Stomach (tissue), 4 donors: ENCODE measurements at regions not wholly inside any gene's neighbourhood (a gene's known extent, or its start where the extent isn't known, plus 50 kb on each side); places are given as distances from the start of the nearest gene placed in this dataset.

Experiments used
- EP300 ChIP-seq: sonication (generic); formaldehyde crosslinking; IDR thresholded peaks from one replicate; pipeline ENCODE4 v1.6.1; 2017; ENCODE audit warnings: antibody characterized with exemption
- POLR2A ChIP-seq, 4 donors: fragments of 450-650 bp; IDR thresholded peaks; one replicate each; pipeline ENCODE4 v1.6.1; 2016; ENCODE audit warnings: antibody characterized with exemption in 4 of 4, control low read depth in 2 of 4, mild to moderate bottlenecking in 1 of 4, moderate library complexity in 1 of 4
- POLR2AphosphoS5 ChIP-seq, 3 donors: sonication (generic); formaldehyde crosslinking; IDR thresholded peaks; one replicate each; pipeline ENCODE4 v1.6.1; 2016; ENCODE audit warnings: antibody characterized with exemption in 3 of 3
- TF ChIP-seq, protein P1 (sequence below), 7 experiments: fragments of 450-650 bp in 4 of 7; fragments of 200-600 bp in 3 of 7; sonication (generic) in 3 of 7; IDR thresholded peaks; one replicate each; pipeline ENCODE4 v1.5.1; 2016 to 2019; ENCODE audit warnings: antibody characterized with exemption in 7 of 7, control low read depth in 2 of 7, mild to moderate bottlenecking in 1 of 7

DNA sequence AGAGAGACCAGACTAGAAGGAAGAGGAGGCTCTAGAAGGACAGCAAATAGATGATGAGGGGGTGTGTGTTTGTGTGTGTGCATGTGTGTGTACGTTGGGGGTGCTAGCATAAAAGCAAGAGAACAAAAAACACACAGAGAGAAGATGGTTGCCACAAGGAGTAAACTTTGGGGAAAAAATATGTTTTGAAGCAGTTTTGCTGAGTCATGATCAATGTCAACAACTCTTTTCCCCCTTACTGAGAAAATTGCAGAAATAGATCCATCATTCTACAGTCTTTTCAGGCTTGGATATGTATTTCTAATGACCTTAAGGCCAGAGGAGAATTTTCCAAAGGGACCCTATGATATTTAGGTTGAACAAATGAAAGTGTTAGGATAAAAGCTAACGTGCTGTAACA, 89.0 kb upstream of the NHS start:
- TF ChIP-seq, protein P1, sequence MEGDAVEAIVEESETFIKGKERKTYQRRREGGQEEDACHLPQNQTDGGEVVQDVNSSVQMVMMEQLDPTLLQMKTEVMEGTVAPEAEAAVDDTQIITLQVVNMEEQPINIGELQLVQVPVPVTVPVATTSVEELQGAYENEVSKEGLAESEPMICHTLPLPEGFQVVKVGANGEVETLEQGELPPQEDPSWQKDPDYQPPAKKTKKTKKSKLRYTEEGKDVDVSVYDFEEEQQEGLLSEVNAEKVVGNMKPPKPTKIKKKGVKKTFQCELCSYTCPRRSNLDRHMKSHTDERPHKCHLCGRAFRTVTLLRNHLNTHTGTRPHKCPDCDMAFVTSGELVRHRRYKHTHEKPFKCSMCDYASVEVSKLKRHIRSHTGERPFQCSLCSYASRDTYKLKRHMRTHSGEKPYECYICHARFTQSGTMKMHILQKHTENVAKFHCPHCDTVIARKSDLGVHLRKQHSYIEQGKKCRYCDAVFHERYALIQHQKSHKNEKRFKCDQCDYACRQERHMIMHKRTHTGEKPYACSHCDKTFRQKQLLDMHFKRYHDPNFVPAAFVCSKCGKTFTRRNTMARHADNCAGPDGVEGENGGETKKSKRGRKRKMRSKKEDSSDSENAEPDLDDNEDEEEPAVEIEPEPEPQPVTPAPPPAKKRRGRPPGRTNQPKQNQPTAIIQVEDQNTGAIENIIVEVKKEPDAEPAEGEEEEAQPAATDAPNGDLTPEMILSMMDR (IDR thresholded peaks at IDR 0.05) = no peak
- TF ChIP-seq POLR2A (IDR thresholded peaks at IDR 0.05) (no peak), EP300 (no peak), POLR2AphosphoS5 (IDR thresholded peaks at IDR 0.05) (no peak)
